GM19455 (cell line): ENCODE measurements at regions not wholly inside any gene's neighbourhood (a gene's known extent, or its start where the extent isn't known, plus 50 kb on each side); places are given as distances from the start of the nearest gene placed in this dataset.

Source experiments
- ATAC-seq: cut with Tn5 transposase; IDR thresholded peaks from one replicate; pipeline ENCODE4 v1.9.1; 2021; ENCODE audit not compliant: unreplicated experiment

GRCh38 chr5:19370655-19371386 is 617.2 kb downstream of the CDH18 start:
- no peak for ATAC-seq

GRCh38 chr5:19388391-19388790 is 599.6 kb downstream of the CDH18 start:
- no peak for ATAC-seq

DNA sequence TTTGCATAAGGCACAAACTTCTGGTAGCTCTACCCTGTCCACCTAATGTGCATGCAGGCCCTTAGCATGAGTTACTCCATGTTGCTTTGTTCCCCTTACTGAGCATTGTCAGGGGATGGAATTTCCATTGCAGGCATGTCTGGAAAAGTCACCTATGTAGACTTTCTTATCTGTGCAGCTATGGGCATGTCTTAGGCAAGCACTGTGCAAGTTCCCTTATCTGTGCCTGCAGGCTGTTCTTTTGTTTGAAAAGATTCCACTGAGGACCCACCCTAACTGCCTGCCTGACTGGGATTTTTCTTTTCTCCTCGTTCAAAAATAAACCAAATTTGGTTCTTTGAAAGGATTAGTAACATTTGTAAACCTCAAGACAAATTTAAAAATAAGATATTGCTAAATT is 587.0 kb downstream of the CDH18 start:
- ATAC-seq = no peak

GRCh38 chr5:19406576-19407365 is 581.2 kb downstream of the CDH18 start:
- no peak for ATAC-seq

DNA sequence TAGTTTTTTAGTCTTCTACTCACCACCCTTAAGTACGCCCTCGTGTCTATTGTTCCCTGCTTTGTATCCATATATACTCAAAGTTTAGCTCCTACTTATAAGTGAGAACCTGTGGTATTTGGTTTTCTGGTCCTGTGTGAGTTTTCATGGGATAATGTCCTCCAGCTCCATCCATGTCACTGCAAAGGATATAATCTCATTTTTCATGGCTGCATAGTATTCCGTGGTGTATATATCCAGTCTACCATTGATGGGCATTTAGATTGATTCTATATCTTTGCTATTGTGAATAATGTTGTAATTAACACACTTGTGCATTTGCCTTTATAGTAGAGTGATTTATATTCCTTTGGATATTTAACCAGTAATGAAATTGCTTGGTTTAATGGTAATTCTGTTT is 579.9 kb downstream of the CDH18 start:
- no peak for ATAC-seq

DNA sequence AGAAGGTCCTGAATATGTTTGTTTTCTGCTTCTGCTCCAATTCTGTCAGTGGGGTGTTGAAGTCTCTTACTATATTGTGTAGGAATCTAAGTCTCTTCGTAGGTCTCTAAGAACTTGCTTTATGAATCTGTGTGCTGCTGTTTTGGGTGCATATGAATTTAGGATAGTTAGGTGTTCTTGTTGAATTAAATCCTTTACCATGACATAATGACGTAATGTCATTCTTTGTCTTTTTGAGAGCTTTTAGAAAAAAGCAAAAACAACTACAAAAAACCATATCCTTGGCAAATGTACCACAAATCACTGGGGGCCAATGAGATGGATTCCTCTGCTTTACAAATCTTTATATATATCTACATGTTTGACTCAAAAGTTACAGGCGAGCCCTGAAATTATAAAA is 576.1 kb downstream of the CDH18 start:
- no peak for ATAC-seq
